Spleen (tissue), 3 donors: ENCODE measurements at regions not wholly inside any gene's neighbourhood (a gene's known extent, or its start where the extent isn't known, plus 50 kb on each side); places are given as distances from the start of the nearest gene placed in this dataset.

Source experiments
- POLR2A ChIP-seq, 3 donors: fragments of 450-650 bp; IDR thresholded peaks; one replicate each; pipeline ENCODE4 v1.5.1; 2017; ENCODE audit warnings: antibody characterized with exemption in 3 of 3, mild to moderate bottlenecking in 1 of 3
- POLR2AphosphoS5 ChIP-seq, 3 donors: sonication (generic); formaldehyde crosslinking; IDR thresholded peaks; one replicate each; pipeline ENCODE4 v1.5.1; 2017; ENCODE audit warnings: antibody characterized with exemption in 3 of 3

GRCh38 chr4:148849581-148849980 is 407.4 kb upstream of the NR3C2 start:
- no peak for TF ChIP-seq POLR2A (IDR thresholded peaks at IDR 0.05)
- TF ChIP-seq POLR2AphosphoS5 (IDR thresholded peaks at IDR 0.05), result no peak
